ENCODE measurements at regions not wholly inside any gene's neighbourhood (a gene's known extent, or its start where the extent isn't known, plus 50 kb on each side); places are given as distances from the start of the nearest gene placed in this dataset.

DNA sequence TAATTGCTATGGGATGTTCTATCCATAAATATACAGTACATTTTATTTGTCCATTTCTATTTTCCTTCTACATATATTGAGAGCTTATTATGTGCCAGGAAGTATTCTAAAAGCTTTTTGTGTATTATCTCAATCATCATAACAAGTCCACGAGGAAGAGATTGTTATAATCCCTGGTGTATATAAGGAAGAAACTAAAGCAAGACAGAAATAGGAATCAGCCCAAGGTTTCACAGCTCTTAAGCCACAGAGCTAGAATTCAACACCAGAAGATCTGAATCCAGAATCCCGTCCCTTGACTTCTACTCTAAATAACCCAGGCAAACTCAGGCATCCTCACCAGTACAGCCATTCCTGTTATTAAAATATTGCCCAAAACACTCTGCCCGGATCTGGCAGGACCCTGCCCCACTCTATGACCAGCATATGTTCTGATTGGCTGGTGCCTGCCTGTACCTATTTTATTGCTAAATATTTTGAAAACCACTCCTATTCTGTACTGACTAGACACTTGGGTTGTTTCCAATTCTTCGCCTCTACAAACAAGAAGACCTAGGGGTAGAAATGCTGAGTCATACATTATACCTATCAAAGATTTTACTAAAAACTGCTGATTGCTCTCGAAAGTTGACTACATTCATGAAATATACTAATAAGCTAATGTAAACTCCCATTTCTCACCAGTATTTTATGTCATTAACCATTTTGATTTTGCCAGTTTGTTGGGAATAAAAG lies 297.4 kb downstream of the ENC1 start:
- DNase-seq (ENCODE audit: low spot score), result peak; percentile 78

- DNase-seq (ENCODE audit: low spot score), result no peak
Observed at GRCh38 chr5:74342182-74342581, 298.3 kb downstream of the ENC1 start.

GRCh38 chr5:74341221-74341620 lies 299.3 kb downstream of the ENC1 start:
- no peak for DNase-seq (ENCODE audit: low spot score)

- no peak for DNase-seq (ENCODE audit: low spot score)
Observed at GRCh38 chr5:74340476-74340875, 300.1 kb downstream of the ENC1 start.

DNA sequence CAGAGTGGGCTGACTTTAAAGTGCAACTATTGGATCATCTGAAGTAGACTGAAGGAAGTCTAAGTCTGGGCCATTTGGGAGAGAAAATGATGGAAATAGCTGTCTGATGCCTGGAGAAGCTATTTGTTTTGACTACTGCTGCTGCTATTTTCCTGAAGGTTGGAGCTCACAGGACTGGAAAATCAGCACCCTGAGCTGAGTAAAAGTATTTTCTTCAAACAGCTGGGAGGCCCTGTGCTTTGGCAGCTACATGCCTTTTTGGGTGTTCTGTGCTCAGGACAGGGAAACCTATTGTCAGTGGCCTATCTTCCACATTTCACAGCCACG lies 302.6 kb downstream of the ENC1 start:
- DNase-seq (ENCODE audit: low spot score), result no peak

DNA sequence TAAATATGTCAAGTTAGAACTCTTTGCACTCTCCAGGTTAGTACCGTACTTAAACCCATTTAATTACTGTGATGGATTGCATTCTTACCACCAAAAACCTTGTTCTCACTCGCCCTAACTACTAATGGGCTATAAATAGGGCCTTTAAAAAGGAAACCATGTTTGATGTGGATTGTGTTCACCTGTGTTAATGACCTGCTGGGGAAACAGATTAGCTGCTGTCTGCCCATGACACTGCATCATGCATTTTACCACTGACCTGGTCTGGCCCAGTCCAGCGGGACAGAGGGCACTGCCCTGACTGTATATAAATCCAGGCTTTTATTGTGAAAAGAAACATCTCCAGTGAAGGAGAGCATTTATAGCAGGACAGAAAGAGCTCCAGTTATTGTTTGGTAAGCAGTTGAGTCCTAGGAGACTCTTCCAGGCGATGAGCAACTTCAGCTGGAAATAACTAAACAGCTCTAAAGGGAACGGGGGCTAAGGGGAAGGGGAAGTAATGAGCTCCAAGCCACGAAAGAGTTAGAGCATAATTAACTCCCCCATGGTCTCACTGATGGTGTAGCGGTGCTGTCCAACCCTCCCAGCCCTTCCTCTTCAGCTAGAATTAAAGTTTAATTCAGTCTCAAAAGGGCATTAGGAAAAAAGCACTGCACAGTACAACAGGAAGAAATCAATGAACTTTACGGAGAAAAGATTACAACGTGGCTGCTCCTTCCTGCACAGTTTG lies 303.1 kb downstream of the ENC1 start:
- no peak for DNase-seq (ENCODE audit: low spot score)

- DNase-seq (ENCODE audit: low spot score), result no peak
Observed at GRCh38 chr5:74336297-74336696, 304.2 kb downstream of the ENC1 start.

GRCh38 chr5:74334762-74335384 lies 305.7 kb downstream of the ENC1 start:
- no peak for DNase-seq (ENCODE audit: low spot score)

DNA sequence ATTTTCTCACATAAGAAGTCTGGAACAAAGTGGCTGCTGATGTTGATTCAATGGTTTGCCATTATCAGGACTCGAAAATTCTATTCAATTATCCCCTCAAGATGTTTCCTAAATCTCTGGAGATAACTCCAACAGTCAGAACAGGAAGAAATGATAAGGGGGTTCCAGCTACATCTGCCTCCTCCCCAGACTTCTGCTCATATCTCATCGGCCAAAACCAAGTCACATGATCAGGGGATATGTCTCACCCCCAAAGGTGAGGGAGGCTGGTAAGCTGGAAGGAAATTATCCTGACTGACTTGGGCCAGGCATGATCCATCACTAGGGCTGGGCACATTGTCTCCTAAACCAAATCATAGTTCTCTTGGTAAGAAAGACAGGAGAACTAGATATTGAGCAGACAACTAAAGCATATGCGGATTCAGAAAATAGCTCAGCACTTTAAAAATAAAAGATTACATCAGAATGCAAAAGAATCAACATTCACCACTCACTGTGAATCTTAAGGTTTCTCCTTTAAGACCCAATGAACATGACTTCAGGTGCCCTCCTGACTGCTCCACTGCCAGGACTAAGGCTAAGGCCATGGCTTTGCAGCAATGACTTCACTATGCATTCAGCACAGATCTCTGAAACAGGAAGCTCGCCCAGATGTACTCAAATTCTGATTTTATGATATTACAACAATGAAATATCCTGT lies 306.3 kb downstream of the ENC1 start:
- DNase-seq (ENCODE audit: low spot score), result no peak

DNA sequence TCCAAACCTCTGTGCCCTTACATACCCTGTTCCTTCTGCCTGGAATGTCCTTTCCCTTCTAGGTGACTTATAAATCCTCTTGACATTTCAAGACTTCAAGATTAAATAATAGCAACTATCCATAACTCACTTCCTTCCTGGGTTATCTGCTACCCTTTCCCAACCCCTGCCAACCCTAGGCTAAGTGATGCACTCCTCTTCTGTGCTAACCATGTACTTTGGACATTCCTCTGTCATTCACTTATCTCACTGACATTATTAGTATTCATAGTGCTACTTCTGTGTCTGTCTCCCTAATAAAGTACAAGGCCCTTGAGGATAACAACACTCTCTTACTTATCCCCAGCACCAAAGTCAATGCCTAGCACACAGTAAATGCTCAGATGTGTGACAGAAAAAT lies 307.1 kb downstream of the ENC1 start:
- no peak for DNase-seq (ENCODE audit: low spot score)

DNA sequence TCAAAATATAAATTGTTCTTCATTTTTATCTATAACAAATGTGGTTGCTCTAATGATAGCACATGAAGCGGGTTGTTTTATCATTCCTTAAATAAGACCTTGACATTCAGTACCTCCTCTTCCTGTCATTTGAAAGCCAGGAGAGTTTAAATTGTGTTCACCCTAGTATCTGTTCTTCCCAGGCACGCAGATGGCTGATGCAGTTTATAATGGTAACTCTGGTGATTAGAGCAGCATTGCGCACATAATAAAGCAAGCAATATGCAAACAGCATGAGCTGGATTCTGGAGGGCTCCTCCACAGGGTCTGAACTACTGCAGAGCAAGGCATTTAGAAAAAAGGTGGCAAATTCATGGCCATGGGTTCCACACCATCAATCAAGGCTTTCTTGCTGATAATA lies 307.8 kb downstream of the ENC1 start:
- DNase-seq (ENCODE audit: low spot score), result no peak

DNA sequence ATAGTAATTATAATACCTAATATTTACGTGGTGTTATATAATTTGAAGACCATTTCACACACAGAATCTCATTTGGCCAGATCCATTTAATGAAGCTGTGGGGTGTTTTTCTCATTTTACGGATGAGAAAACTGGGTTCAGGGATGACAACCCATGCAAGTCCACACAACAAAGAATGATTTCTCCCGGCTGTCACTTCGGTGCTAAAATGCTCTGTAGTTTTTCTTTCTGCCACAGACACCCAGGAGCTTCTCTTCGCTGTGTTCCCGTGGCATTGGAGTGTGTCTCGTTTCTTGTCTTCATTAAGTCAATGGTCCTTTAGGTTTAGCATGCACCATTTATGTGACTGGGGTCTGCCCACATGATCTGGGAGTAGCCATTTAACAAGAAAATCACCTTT lies 308.5 kb downstream of the ENC1 start:
- no peak for DNase-seq (ENCODE audit: low spot score)

DNA sequence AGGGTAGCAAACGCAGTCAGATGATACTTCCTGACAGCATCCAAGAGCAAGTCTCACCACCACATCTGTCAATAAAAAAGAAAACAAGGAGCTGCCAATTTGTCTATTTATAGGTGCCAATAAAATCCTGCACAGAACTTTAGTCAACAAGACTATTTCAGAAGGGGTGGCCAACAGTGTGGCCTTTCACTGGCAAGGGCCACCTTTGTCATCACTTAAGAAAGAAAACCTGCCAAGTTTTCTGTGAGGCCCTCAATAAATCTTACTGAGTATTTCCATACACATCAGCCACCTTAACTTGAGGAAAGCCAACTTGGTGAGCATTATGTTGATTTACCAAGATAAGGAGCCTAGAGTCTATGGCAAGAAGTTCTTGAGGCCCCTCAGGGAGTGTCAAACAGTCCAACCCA lies 312.3 kb downstream of the ENC1 start:
- DNase-seq (ENCODE audit: low spot score), result peak; percentile 88

- DNase-seq (ENCODE audit: low spot score), result no peak
Observed at GRCh38 chr5:74327339-74327685, 313.2 kb downstream of the ENC1 start.

DNA sequence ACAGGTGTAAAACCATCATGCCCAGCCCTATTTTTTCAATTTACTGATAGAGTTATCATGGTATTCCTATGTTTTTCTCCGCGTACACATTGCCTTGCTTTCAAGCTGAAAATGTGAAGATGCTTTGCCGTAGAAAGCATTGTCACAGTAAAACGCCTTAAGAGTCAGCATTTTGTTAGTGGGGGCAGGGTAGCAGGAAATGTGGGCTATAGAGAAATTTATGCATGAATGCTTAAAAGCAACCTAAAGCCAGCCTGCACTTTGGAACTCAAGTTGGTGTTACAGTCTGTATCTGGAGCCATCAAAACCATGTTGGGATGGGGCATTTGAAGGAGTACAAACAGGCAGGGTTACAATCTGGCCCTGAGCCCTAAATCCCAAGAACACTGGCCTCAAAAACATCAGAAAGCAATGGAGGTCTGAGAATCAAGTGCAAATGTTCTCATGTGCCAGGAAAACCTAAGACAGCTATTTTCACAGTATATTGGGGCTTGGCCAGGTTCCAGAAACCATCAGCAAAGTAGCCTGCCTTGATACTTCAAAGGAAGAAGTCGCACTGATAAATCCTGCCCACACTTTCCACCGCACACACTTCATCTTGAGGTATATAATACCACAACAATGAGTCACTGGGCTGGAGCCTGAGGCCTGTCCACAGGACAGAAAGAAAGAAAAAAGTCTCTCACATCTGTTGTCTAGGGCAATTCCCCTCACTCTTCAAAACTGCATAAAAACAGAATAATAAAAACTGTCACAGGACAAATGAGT lies 313.8 kb downstream of the ENC1 start:
- peak; percentile 99 for DNase-seq (ENCODE audit: low spot score)

- no peak for DNase-seq (ENCODE audit: low spot score)
Observed at GRCh38 chr5:74325866-74326265, 314.7 kb downstream of the ENC1 start.

- DNase-seq (ENCODE audit: low spot score), result no peak
Observed at GRCh38 chr5:74324556-74324955, 316.0 kb downstream of the ENC1 start.

GRCh38 chr5:74322944-74323343 lies 317.6 kb downstream of the ENC1 start:
- no peak for DNase-seq (ENCODE audit: low spot score)

GRCh38 chr5:74322191-74322590 lies 318.3 kb downstream of the ENC1 start:
- DNase-seq (ENCODE audit: low spot score), result no peak

DNA sequence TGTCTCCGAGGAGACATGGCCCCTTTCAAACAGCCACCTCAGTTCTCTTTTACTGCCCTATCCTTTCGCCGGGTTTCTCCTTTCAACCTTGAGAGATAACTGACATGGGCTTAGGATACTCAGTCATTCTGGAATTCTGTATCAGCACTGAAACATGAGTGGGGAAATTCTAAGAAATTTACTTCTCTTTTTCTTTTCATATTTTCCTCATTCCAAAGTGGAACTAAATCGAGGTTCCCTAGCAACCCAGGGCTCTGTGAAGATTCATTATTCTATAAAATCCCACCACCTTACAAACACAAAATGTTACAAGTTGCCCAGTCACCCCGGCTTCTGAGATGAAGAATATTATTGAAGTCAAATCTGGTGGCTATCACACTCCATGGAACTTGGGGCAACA lies 319.2 kb downstream of the ENC1 start:
- no peak for DNase-seq (ENCODE audit: low spot score)

DNA sequence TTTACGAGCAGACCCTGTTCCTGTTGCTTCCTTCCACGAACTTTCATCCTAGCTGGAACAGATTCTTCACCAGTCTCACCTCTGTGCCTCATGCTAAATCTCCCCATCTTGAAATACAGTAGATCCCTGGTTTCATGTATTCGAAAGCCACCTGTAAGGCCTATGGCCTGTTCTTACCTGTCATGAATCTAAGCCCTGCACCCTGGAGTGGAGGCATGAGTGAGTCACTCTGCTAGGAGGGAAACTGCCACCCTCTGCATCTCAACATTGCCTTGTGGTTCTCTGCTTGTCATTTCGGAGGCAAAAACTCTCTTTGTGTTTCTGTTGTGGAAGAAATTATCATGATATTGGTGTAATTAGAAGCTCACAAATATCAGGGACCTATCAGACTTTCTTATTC lies 320.0 kb downstream of the ENC1 start:
- no peak for DNase-seq (ENCODE audit: low spot score)

DNA sequence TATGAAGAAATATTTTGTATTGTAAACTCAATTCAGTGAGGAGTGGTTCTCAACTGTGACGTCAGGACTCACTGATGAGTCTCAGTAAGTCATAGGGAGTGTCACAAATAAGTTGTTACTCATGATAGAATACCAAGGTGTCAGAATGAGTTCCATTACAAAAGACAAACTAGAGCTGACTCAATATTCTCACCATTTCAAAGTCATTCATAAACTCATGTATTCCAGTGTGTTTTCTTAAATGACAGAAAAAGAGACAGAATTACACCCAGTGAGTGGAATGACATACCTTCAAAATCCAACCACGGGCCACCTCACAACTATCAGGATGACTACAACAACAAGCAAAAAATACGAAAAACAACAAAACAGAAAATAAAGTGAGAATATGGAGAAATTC lies 321.5 kb downstream of the ENC1 start:
- no peak for DNase-seq (ENCODE audit: low spot score)
